Naive thymus-derived CD8-positive, alpha-beta T cell (primary cell): ENCODE measurements at regions not wholly inside any gene's neighbourhood (a gene's known extent, or its start where the extent isn't known, plus 50 kb on each side); places are given as distances from the start of the nearest gene placed in this dataset.
"Not testable (repeated sequence)": the region's sequence is repeated elsewhere in the genome, so short reads cannot be mapped to it uniquely, and the experiment has no call there.

Source experiments
- ATAC-seq, 2 donors: fragments of 150-1000 bp; cut with Tn5 transposase in 1 of 2; sonication (Bioruptor Pico), chemical (Tn5 transposase) in 1 of 2; 1 replicate in 1 of 2; 2 replicates in 1 of 2; pipeline ENCODE4 v1.10.0; 2021; ENCODE audit warnings: mild to moderate bottlenecking in 2 of 2, moderate library complexity in 2 of 2
- POLR2A ChIA-PET: fragments of 350-600 bp; sonication (Branson Sonifier 250); formaldehyde crosslinking; loops from one replicate; lab custom pipeline; 2021; ENCODE audit warnings: antibody characterized with exemption; lab: Charles Lee
- DNase-seq, 10 donors: peaks; one replicate each; pipeline versions ENCODE4 v3.0.0 to v3.0.0-alpha.2; 2020 to 2022
- H3K27ac Mint-ChIP-seq, 10 donors: one replicate each; pipeline ENCODE4 v1.8.0; 2020 to 2022; ENCODE audit warnings: mild to moderate bottlenecking in 10 of 10, mixed read lengths in 10 of 10, moderate library complexity in 4 of 10, inconsistent platforms in 1 of 10
- H3K27me3 Mint-ChIP-seq, 5 donors: one replicate each; pipeline ENCODE4 v1.8.0; 2021 to 2022; ENCODE audit warnings: mixed read lengths in 5 of 5
- H3K36me3 Mint-ChIP-seq, 3 donors: one replicate each; pipeline ENCODE4 v1.8.0; 2020 to 2022; ENCODE audit warnings: mixed read lengths in 3 of 3, mild to moderate bottlenecking in 2 of 3, inconsistent platforms in 1 of 3
- H3K4me1 Mint-ChIP-seq, 4 donors: one replicate each; pipeline ENCODE4 v1.8.0; 2021 to 2022; ENCODE audit warnings: mixed read lengths in 4 of 4
- H3K4me3 Mint-ChIP-seq, 10 donors: one replicate each; pipeline ENCODE4 v1.8.0; 2020 to 2022; ENCODE audit warnings: mild to moderate bottlenecking in 10 of 10, mixed read lengths in 10 of 10, moderate library complexity in 6 of 10, inconsistent platforms in 1 of 10
- H3K9me3 Mint-ChIP-seq, 9 donors: one replicate each; pipeline ENCODE4 v1.8.0; 2020 to 2022; ENCODE audit warnings: mixed read lengths in 9 of 9, mild to moderate bottlenecking in 3 of 9, inconsistent platforms in 1 of 9, moderate library complexity in 1 of 9

DNA sequence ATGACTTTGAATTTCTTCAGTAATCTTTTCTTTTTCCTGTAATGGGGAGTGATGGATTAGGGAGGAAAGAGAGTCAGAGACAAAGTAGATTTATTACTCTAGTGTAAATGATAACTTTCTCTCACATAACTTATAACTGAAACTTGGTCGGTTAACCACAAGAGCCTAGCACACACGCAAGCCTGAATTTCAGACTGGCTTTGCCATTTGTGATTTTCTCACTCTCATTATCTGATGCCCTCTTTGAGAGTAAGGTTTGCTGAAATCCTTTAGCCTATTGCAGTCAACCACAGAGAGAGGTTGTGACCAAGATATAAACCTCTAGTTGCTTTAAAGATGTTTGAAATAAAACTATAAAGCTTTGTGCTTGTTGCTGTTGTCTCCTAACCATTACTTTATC, 117.9 kb upstream of the NETO1 start:
- Mint-ChIP-seq H3K4me3 (no peak overlapping the region), H3K36me3 (no peaks in the 10 kb centered on the region), H3K27ac (no peak overlapping the region), H3K4me1 (no peaks in the 10 kb centered on the region), H3K9me3 (peaks cover 0 to 18% (median 9%) of the 10 kb centered on the region in 9 donors), H3K27me3 (no peaks in the 10 kb centered on the region)
- DNase-seq (no peak), ATAC-seq (no peak)
- POLR2A ChIA-PET: no interaction called here

DNA sequence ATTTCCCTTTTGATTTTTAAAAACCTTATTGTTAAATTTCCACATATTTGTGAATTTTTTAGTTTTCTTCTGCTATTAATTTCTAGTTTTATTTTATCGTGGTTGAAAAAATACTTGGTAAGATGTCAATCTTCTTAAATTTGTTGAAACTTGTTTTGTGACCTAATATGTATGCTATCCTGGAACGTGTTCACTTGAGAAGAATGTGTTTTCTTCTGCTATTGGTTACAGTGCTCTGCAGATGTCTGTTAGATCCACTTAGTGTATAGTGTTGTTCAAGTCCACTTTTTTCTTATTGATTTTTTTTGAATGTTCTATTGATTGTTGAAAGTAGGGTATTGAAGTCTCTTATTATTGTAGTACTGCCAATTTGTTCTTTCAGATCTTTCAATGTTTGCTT, 116.5 kb upstream of the NETO1 start:
- POLR2A ChIA-PET: no interaction called here
- ATAC-seq: no peak
- H3K27me3 Mint-ChIP-seq: no peaks in the 10 kb centered on the region
- no peak for DNase-seq
- H3K4me3 Mint-ChIP-seq: no peak overlapping the region
- H3K9me3 Mint-ChIP-seq: peaks cover 0 to 18% (median 9%) of the 10 kb centered on the region in 9 donors
- no peak overlapping the region for H3K27ac Mint-ChIP-seq
- no peaks in the 10 kb centered on the region for H3K36me3 Mint-ChIP-seq
- H3K4me1 Mint-ChIP-seq: no peaks in the 10 kb centered on the region

DNA sequence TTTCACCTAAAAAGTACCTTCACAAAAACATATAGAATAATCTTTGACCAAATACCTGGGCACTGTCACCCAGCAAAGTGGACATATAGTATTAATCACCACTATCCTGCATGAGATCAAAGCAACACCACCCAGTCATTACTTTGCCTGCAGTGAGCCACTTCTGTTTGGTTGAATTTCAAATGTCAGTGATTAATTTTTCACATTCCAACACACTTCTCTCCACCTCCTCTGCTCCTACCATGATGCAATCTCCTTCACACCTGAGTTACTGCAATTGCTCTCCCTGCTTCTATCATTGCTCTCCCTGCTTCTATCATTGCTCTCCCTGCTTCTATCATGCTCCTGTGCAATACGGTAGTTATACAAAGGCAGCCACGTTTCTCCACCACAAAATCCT, 106.1 kb upstream of the NETO1 start:
- Mint-ChIP-seq H3K27me3 (peaks cover 0 to 2% (median 0%) of the 10 kb centered on the region in 5 donors), H3K4me1 (no peaks in the 10 kb centered on the region), H3K27ac (no peak overlapping the region), H3K9me3 (peaks cover 0 to 21% (median 5%) of the 10 kb centered on the region in 9 donors), H3K4me3 (no peak overlapping the region), H3K36me3 (no peaks in the 10 kb centered on the region)
- ATAC-seq: no peak
- POLR2A ChIA-PET: no interaction called here
- DNase-seq: no peak

DNA sequence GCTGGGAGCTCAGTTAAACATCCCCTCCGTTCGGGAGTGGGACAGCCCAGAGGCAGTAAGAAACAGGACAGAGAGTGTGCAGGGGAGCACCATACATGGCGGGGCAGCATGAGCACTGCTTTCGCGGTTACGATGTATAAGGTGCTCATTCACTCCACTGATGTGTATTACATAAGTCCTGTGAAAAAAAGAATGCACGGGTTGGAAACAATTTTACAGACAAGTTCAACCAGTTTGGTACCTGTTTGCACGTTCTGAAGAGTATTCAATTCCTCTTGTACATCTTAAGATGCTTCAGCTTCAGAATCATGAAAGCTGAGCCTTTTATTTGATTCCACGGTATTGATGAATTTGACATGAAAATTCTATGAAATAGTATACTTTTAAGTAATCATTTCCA, 97.8 kb upstream of the NETO1 start:
- POLR2A ChIA-PET: no interaction called here

DNA sequence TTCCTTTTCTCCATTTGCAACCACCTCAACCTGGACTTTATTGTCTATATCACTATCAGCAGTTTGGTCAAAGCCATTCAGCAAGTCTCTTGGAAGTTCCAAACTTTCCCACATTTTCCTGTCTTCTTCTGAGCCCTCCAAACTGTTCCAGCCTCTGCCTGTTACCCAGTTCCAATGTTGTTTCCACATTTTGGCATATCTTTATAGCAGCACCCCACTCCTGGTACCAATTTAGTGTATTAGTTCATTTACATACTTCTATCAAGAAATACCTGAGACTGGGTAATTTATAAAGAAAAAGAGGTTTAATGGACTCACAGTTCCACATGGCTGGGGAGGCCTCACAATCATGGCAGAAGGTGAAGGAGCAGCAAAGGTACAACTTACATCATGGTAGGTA, 90.4 kb upstream of the NETO1 start:
- not testable (repeated sequence) for DNase-seq, ATAC-seq, H3K4me3 Mint-ChIP-seq

More for the DNA sequence above, 97.8 kb upstream of the NETO1 start:
- Mint-ChIP-seq H3K27me3 (no peaks in the 10 kb centered on the region), H3K4me3 (no peak overlapping the region), H3K9me3 (peaks cover 0 to 15% (median 5%) of the 10 kb centered on the region in 9 donors), H3K4me1 (no peaks in the 10 kb centered on the region), H3K27ac (no peak overlapping the region), H3K36me3 (no peaks in the 10 kb centered on the region)
- DNase-seq (no peak), ATAC-seq (no peak)

DNA sequence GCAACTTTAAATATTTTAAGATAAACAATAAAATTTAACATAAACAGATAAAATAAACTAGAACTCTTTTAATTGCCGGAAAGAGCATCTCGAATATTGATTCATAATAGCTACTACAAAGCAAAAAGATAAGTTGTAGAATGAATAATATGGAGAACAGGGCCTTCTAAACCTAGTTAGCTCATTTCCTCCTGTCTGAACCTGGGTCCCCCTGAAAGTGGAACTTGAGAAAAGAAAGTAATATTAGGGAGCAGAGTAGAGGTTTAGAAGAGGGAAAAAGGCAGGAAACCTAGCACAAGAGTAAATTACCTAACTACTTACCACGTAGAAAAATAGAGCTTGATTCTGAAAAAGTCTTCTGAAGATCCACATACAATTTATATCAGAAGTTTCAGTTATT, 80.7 kb upstream of the NETO1 start:
- H3K36me3 Mint-ChIP-seq: no peaks in the 10 kb centered on the region
- H3K4me3 Mint-ChIP-seq: no peak overlapping the region
- POLR2A ChIA-PET: no interaction called here
- peaks cover 0 to 3% (median 0%) of the 10 kb centered on the region in 9 donors for H3K9me3 Mint-ChIP-seq
- H3K4me1 Mint-ChIP-seq: no peaks in the 10 kb centered on the region
- H3K27ac Mint-ChIP-seq: no peak overlapping the region
- ATAC-seq (no peak), DNase-seq (no peak)
- no peaks in the 10 kb centered on the region for H3K27me3 Mint-ChIP-seq

More for the DNA sequence above, 90.4 kb upstream of the NETO1 start:
- POLR2A ChIA-PET, H3K27me3 Mint-ChIP-seq, H3K27ac Mint-ChIP-seq, H3K4me1 Mint-ChIP-seq, H3K36me3 Mint-ChIP-seq: not testable (repeated sequence)
- H3K9me3 Mint-ChIP-seq: peaks cover 9 to 41% (median 23%) of the 10 kb centered on the region in 9 donors

DNA sequence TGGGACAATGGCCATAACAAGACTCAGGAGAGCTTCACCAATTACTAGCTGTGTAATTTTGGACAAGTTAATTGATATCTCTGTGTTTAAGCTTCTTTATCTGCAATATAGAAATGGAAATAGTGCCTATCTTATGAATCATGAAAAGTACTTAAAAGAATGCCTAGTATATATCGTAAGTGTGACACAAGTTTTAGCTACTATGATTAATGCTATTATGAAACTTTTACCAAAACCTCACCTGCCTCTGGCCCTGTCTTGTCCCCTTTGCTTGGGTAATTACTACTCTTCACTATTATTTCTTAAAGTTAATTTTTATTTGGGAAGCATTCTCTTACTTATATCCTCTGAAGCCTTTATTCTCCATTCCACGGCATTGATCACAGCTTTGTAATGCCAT, 75.0 kb upstream of the NETO1 start:
- Mint-ChIP-seq H3K27ac (no peak overlapping the region), H3K9me3 (peaks cover 0 to 2% (median 0%) of the 10 kb centered on the region in 9 donors), H3K36me3 (no peaks in the 10 kb centered on the region), H3K4me1 (no peaks in the 10 kb centered on the region), H3K27me3 (no peaks in the 10 kb centered on the region), H3K4me3 (no peak overlapping the region)
- POLR2A ChIA-PET: no interaction called here
- ATAC-seq (no peak), DNase-seq (no peak)

DNA sequence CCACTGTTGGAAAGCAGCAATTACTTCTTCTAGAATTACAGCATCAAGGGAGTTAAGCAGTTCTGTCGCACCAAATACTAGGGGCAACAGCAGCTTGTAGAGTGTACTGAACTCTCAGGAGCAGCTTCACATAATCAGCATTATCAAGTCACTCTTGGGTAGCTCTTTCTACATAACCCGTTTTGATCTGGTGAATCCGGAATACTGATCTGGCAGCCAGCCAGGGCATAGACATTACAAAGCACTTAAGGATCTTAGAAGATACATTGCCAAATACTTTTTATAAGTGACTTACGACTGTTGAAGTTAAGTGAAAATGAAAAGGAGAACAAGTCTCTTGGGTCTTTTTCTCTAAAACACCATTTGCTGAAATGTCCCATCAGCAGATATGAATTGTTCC, 73.2 kb upstream of the NETO1 start:
- Mint-ChIP-seq H3K27ac (no peak overlapping the region), H3K4me3 (no peak overlapping the region), H3K27me3 (no peaks in the 10 kb centered on the region), H3K4me1 (no peaks in the 10 kb centered on the region), H3K9me3 (peaks cover 0 to 13% (median 0%) of the 10 kb centered on the region in 9 donors), H3K36me3 (no peaks in the 10 kb centered on the region)
- no peak for DNase-seq
- ATAC-seq: no peak
- POLR2A ChIA-PET: no interaction called here

DNA sequence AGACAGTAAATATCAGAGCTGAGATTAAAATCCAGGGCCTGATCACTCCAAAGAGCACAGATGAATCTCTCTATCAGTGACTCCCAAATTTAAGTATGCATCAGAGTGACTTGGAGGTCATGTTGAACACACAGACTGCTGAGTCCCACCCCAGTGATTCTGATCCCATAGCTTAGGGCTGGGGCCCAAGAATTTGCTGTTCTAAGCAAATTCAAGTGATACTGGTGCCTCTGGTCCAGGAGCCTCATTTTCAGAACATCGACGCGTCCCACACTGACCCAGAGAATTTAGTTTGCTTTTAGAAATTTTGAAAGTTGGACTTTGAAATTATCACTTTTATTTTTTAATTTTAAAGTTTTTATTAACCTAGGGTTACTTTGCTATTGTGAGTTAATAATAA, 72.7 kb upstream of the NETO1 start:
- POLR2A ChIA-PET: no interaction called here
- Mint-ChIP-seq H3K36me3 (no peaks in the 10 kb centered on the region), H3K9me3 (peaks cover 0 to 13% (median 0%) of the 10 kb centered on the region in 9 donors), H3K4me3 (no peak overlapping the region), H3K27me3 (no peaks in the 10 kb centered on the region), H3K27ac (no peak overlapping the region), H3K4me1 (no peaks in the 10 kb centered on the region)
- no peak for DNase-seq
- ATAC-seq: no peak

DNA sequence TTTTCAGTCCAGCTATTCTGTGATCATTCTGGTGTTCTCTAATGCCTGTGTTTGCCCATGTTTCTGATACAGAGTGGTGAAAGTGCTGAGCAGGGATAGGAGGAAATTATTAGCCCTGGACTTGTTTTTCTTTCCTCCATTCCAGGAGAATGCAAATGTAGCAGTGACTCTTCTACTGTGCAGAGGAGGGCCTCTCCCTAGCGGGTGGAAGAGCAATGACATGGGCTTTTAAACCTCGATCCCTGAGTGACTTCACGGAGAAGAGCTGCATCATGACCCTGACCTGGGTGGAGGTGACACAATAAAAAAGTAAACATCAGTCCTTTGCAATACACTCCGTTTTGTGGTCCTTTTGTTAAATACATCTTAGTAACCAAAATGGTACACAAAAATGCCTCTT, 68.0 kb upstream of the NETO1 start:
- no peak for ATAC-seq
- Mint-ChIP-seq H3K27ac (no peak overlapping the region), H3K36me3 (no peaks in the 10 kb centered on the region), H3K4me3 (no peak overlapping the region), H3K4me1 (no peaks in the 10 kb centered on the region), H3K9me3 (peaks cover 0 to 13% (median 0%) of the 10 kb centered on the region in 9 donors), H3K27me3 (no peaks in the 10 kb centered on the region)
- POLR2A ChIA-PET: no interaction called here
- DNase-seq: no peak

DNA sequence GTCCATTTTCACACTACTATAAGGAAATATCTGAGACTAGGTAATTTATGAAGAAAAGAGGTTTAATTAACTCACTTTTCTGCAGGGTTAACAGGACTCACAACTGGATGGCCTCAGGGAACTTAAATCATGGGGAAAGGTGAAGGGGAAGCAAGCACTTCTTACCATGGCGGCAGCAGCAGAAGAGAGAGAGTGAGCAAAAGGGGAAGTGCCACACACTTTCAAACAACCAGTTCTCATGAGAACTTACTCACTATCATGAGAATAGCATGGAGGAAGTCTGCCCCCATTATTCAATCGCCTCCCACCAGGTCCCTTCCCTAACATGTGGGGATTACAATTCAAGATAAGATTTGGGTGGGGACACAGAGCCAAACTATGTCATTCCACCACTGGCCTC, 55.1 kb upstream of the NETO1 start:
- Mint-ChIP-seq H3K27ac (no peak overlapping the region), H3K36me3 (no peaks in the 10 kb centered on the region), H3K27me3 (peaks cover 0 to 9% (median 0%) of the 10 kb centered on the region in 5 donors), H3K9me3 (peaks cover 0 to 35% (median 7%) of the 10 kb centered on the region in 9 donors), H3K4me1 (peaks cover 0 to 2% (median 0%) of the 10 kb centered on the region in 4 donors), H3K4me3 (no peak overlapping the region)
- ATAC-seq (no peak), DNase-seq (no peak)
- POLR2A ChIA-PET: no interaction called here
